Activated naive CD8-positive, alpha-beta T cell treated with anti-CD3 and anti-CD28 coated beads, Interleukin-2, amount 10 ng/mL, durations not matched to agents 7 days and 5 days (primary cell): ENCODE measurements at regions not wholly inside any gene's neighbourhood (a gene's known extent, or its start where the extent isn't known, plus 50 kb on each side); places are given as distances from the start of the nearest gene placed in this dataset.

ENCODE experiments used
- ATAC-seq: fragments of 150-1000 bp; cut with Tn5 transposase; one replicate; pipeline ENCODE4 v1.10.0; 2021; ENCODE audit warnings: low read depth, moderate library complexity
- POLR2A ChIA-PET: fragments of 350-600 bp; sonication (Branson Sonifier 250); formaldehyde crosslinking; loops from one replicate; lab custom pipeline; 2021; ENCODE audit warnings: antibody characterized with exemption; lab: Charles Lee
- DNase-seq: peaks from one replicate; pipeline ENCODE4 v3.0.0; 2021
- H3K27ac Mint-ChIP-seq: one replicate; pipeline ENCODE4 v1.8.0; 2022; ENCODE audit warnings: mild to moderate bottlenecking, mixed read lengths
- H3K27me3 Mint-ChIP-seq: one replicate; pipeline ENCODE4 v1.8.0; 2022; ENCODE audit warnings: mild to moderate bottlenecking, moderate library complexity, mixed read lengths
- H3K36me3 Mint-ChIP-seq: one replicate; pipeline ENCODE4 v1.8.0; 2021; ENCODE audit warnings: mild to moderate bottlenecking, mixed read lengths
- H3K4me1 Mint-ChIP-seq: one replicate; pipeline ENCODE4 v1.8.0; 2021; ENCODE audit warnings: mixed read lengths
- H3K4me3 Mint-ChIP-seq: one replicate; pipeline ENCODE4 v1.8.0; 2022; ENCODE audit warnings: mild to moderate bottlenecking, moderate library complexity, mixed read lengths
- H3K9me3 Mint-ChIP-seq: one replicate; pipeline ENCODE4 v1.8.0; 2021; ENCODE audit warnings: mixed read lengths

- H3K4me3 Mint-ChIP-seq, result no peak overlapping the region
- H3K27ac Mint-ChIP-seq, result no peak overlapping the region
These were observed 2666.5 kb downstream of the ARAP2 start for GRCh38 chr4:33577791-33578190.

GRCh38 chr4:33579951-33580350, 2664.4 kb downstream of the ARAP2 start:
- Mint-ChIP-seq H3K4me1 (no peaks in the 10 kb centered on the region), H3K36me3 (no peaks in the 10 kb centered on the region), H3K9me3 (peaks cover 3% of the 10 kb centered on the region), H3K27ac (no peak overlapping the region), H3K27me3 (no peaks in the 10 kb centered on the region), H3K4me3 (no peak overlapping the region)
- ATAC-seq, result no peak
- no peak for DNase-seq
- POLR2A ChIA-PET, result no interaction called here

More at GRCh38 chr4:33577791-33578190, 2666.5 kb downstream of the ARAP2 start:
- DNase-seq, result no peak
- POLR2A ChIA-PET, result no interaction called here
- H3K27me3 Mint-ChIP-seq, result no peaks in the 10 kb centered on the region
- peaks cover 5% of the 10 kb centered on the region for H3K9me3 Mint-ChIP-seq
- no peaks in the 10 kb centered on the region for H3K4me1 Mint-ChIP-seq
- no peaks in the 10 kb centered on the region for H3K36me3 Mint-ChIP-seq
- ATAC-seq, result no peak

- Mint-ChIP-seq H3K4me3 (no peak overlapping the region), H3K9me3 (peaks cover 7% of the 10 kb centered on the region), H3K27me3 (no peaks in the 10 kb centered on the region), H3K27ac (no peak overlapping the region), H3K4me1 (no peaks in the 10 kb centered on the region), H3K36me3 (no peaks in the 10 kb centered on the region)
- no peak for DNase-seq
- ATAC-seq, result no peak
- POLR2A ChIA-PET, result no interaction called here
These were observed 2651.6 kb downstream of the ARAP2 start for GRCh38 chr4:33592701-33593100.

GRCh38 chr4:33606951-33607350, 2637.4 kb downstream of the ARAP2 start:
- no peak overlapping the region for H3K27ac Mint-ChIP-seq
- no peak for ATAC-seq
- H3K9me3 Mint-ChIP-seq, result peaks cover 11% of the 10 kb centered on the region
- H3K36me3 Mint-ChIP-seq, result no peaks in the 10 kb centered on the region
- no peaks in the 10 kb centered on the region for H3K27me3 Mint-ChIP-seq
- no peaks in the 10 kb centered on the region for H3K4me1 Mint-ChIP-seq
- no peak for DNase-seq
- POLR2A ChIA-PET, result no interaction called here
- no peak overlapping the region for H3K4me3 Mint-ChIP-seq

- Mint-ChIP-seq H3K4me3 (no peak overlapping the region), H3K36me3 (no peaks in the 10 kb centered on the region), H3K4me1 (no peaks in the 10 kb centered on the region), H3K9me3 (peaks cover 12% of the 10 kb centered on the region), H3K27ac (no peak overlapping the region), H3K27me3 (no peaks in the 10 kb centered on the region)
- DNase-seq (no peak), ATAC-seq (no peak)
- POLR2A ChIA-PET, result no interaction called here
These were observed 2628.2 kb downstream of the ARAP2 start for GRCh38 chr4:33616121-33616520.

- DNase-seq (no peak), ATAC-seq (no peak)
- Mint-ChIP-seq H3K4me1 (no peaks in the 10 kb centered on the region), H3K27ac (no peak overlapping the region), H3K36me3 (no peaks in the 10 kb centered on the region), H3K27me3 (no peaks in the 10 kb centered on the region), H3K9me3 (peaks cover 8% of the 10 kb centered on the region), H3K4me3 (no peak overlapping the region)
- POLR2A ChIA-PET, result no interaction called here
These were observed 2618.6 kb downstream of the ARAP2 start for GRCh38 chr4:33625748-33626147.

- no peak for DNase-seq
- no peak overlapping the region for H3K27ac Mint-ChIP-seq
- no peaks in the 10 kb centered on the region for H3K36me3 Mint-ChIP-seq
- H3K27me3 Mint-ChIP-seq, result no peaks in the 10 kb centered on the region
- POLR2A ChIA-PET, result no interaction called here
- H3K4me3 Mint-ChIP-seq, result no peak overlapping the region
- no peaks in the 10 kb centered on the region for H3K4me1 Mint-ChIP-seq
- peaks cover 8% of the 10 kb centered on the region for H3K9me3 Mint-ChIP-seq
- ATAC-seq, result no peak
These were observed 2618.1 kb downstream of the ARAP2 start for GRCh38 chr4:33626221-33626620.

- Mint-ChIP-seq H3K36me3 (no peaks in the 10 kb centered on the region), H3K27ac (no peak overlapping the region), H3K27me3 (no peaks in the 10 kb centered on the region), H3K4me3 (no peak overlapping the region), H3K4me1 (no peaks in the 10 kb centered on the region), H3K9me3 (peaks cover 5% of the 10 kb centered on the region)
- POLR2A ChIA-PET, result no interaction called here
- DNase-seq (no peak), ATAC-seq (no peak)
These were observed 2616.0 kb downstream of the ARAP2 start for GRCh38 chr4:33628296-33628695.

- Mint-ChIP-seq H3K4me3 (no peak overlapping the region), H3K36me3 (no peaks in the 10 kb centered on the region), H3K9me3 (peaks cover 5% of the 10 kb centered on the region), H3K27ac (no peak overlapping the region), H3K27me3 (no peaks in the 10 kb centered on the region), H3K4me1 (no peaks in the 10 kb centered on the region)
- DNase-seq, result no peak
- POLR2A ChIA-PET, result no interaction called here
- no peak for ATAC-seq
These were observed 2595.3 kb downstream of the ARAP2 start for GRCh38 chr4:33649015-33649414.

GRCh38 chr4:33649471-33649870, 2594.8 kb downstream of the ARAP2 start:
- Mint-ChIP-seq H3K27me3 (no peaks in the 10 kb centered on the region), H3K36me3 (no peaks in the 10 kb centered on the region), H3K27ac (no peak overlapping the region), H3K4me1 (no peaks in the 10 kb centered on the region), H3K4me3 (no peak overlapping the region), H3K9me3 (peaks cover 5% of the 10 kb centered on the region)
- POLR2A ChIA-PET, result no interaction called here
- ATAC-seq, result no peak
- no peak for DNase-seq

GRCh38 chr4:33650036-33650435, 2594.3 kb downstream of the ARAP2 start:
- Mint-ChIP-seq H3K4me1 (no peaks in the 10 kb centered on the region), H3K4me3 (no peak overlapping the region), H3K27ac (no peak overlapping the region), H3K9me3 (peaks cover 5% of the 10 kb centered on the region), H3K36me3 (no peaks in the 10 kb centered on the region), H3K27me3 (no peaks in the 10 kb centered on the region)
- ATAC-seq (no peak), DNase-seq (no peak)
- POLR2A ChIA-PET, result no interaction called here

- Mint-ChIP-seq H3K27me3 (no peaks in the 10 kb centered on the region), H3K27ac (no peak overlapping the region), H3K4me1 (no peaks in the 10 kb centered on the region), H3K4me3 (no peak overlapping the region), H3K9me3 (peaks cover 12% of the 10 kb centered on the region), H3K36me3 (no peaks in the 10 kb centered on the region)
- no peak for DNase-seq
- no peak for ATAC-seq
- POLR2A ChIA-PET, result no interaction called here
These were observed 2585.3 kb downstream of the ARAP2 start for GRCh38 chr4:33658971-33659370.

GRCh38 chr4:33661636-33662035, 2582.7 kb downstream of the ARAP2 start:
- Mint-ChIP-seq H3K4me3 (no peak overlapping the region), H3K4me1 (no peaks in the 10 kb centered on the region), H3K9me3 (peaks cover 23% of the 10 kb centered on the region), H3K27me3 (no peaks in the 10 kb centered on the region), H3K36me3 (no peaks in the 10 kb centered on the region), H3K27ac (no peak overlapping the region)
- POLR2A ChIA-PET, result no interaction called here
- DNase-seq (no peak), ATAC-seq (no peak)

- H3K27ac Mint-ChIP-seq, result no peak overlapping the region
- H3K27me3 Mint-ChIP-seq, result no peaks in the 10 kb centered on the region
- H3K4me1 Mint-ChIP-seq, result no peaks in the 10 kb centered on the region
- peaks cover 3% of the 10 kb centered on the region for H3K9me3 Mint-ChIP-seq
- POLR2A ChIA-PET, result no interaction called here
- H3K4me3 Mint-ChIP-seq, result no peak overlapping the region
- no peak for DNase-seq
- no peak for ATAC-seq
- H3K36me3 Mint-ChIP-seq, result no peaks in the 10 kb centered on the region
These were observed 2558.4 kb downstream of the ARAP2 start for GRCh38 chr4:33685939-33686338.

GRCh38 chr4:33696041-33696440, 2548.3 kb downstream of the ARAP2 start:
- no peak for ATAC-seq
- DNase-seq, result no peak
- Mint-ChIP-seq H3K27me3 (no peaks in the 10 kb centered on the region), H3K4me1 (no peaks in the 10 kb centered on the region), H3K9me3 (peaks cover 3% of the 10 kb centered on the region), H3K4me3 (no peak overlapping the region), H3K36me3 (no peaks in the 10 kb centered on the region), H3K27ac (no peak overlapping the region)
- POLR2A ChIA-PET, result no interaction called here
